IPS DF 6.9 (cell line): ENCODE measurements at regions not wholly inside any gene's neighbourhood (a gene's known extent, or its start where the extent isn't known, plus 50 kb on each side); places are given as distances from the start of the nearest gene placed in this dataset.
"Not testable (repeated sequence)": the region's sequence is repeated elsewhere in the genome, so short reads cannot be mapped to it uniquely, and the experiment has no call there.

Source experiments
- DNase-seq: peaks from one replicate; pipeline ENCODE4 v3.0.0-alpha.2; 2013; ENCODE audit warnings: low read depth, low spot score
- H3K27ac ChIP-seq: one replicate; pipeline ENCODE4 v1.5.1; 2013; ENCODE audit warnings: low read length, control low read depth
- H3K27me3 ChIP-seq: 2 replicates; pipeline ENCODE4 v1.6.1; 2013; ENCODE audit warnings: mild to moderate bottlenecking, low read length; ENCODE audit not compliant: control insufficient read depth, insufficient read depth
- H3K36me3 ChIP-seq: 2 replicates; pipeline ENCODE4 v1.6.1; 2013; ENCODE audit warnings: low read length; ENCODE audit not compliant: control insufficient read depth, insufficient read depth
- H3K4me1 ChIP-seq: 2 replicates; pipeline ENCODE4 v1.6.1; 2013; ENCODE audit warnings: low read length; ENCODE audit not compliant: control insufficient read depth, insufficient read depth
- H3K4me3 ChIP-seq: 2 replicates; pipeline ENCODE4 v1.5.1; 2013; ENCODE audit warnings: mild to moderate bottlenecking, low read length
- H3K9me3 ChIP-seq: 2 replicates; pipeline ENCODE4 v1.6.1; 2013; ENCODE audit warnings: low read length, inconsistent platforms; ENCODE audit not compliant: control insufficient read depth, insufficient read depth
- WGBS: extraction: QIAGEN DNeasy Blood & Tissue Kit; methylation state at CpG from one replicate; pipeline ENCODE4 v1.1.7; 2013; ENCODE audit warnings: mixed read lengths, missing lambda C conversion rate; ENCODE audit not compliant: insufficient read length, insufficient coverage; 5-methylcytosine and 5-hydroxymethylcytosine counted together

DNA sequence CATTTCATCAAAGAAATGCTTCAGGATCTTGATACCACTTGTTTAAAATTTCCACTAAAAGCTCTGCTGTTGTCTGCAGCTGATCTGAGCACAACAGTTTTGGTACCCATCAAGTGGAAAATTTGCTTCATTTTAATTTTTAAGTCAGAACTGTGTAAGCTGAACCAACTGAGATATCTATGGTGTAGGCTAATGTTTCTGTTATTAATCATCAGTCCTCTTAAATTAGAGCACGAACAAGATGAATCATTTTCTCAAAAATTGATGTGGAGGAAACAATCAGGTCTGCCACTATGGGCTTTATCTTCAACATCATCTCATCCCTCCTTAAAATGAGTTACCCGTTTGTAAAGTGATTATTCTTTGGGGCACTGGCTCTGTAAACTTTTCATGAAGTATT lies 221.5 kb upstream of the NBEA start:
- Histone ChIP-seq H3K27ac (no peak overlapping the region), H3K4me1 (no peaks in the 10 kb centered on the region), H3K27me3 (no peaks in the 10 kb centered on the region), H3K9me3 (no peaks in the 10 kb centered on the region), H3K4me3 (no peak overlapping the region), H3K36me3 (no peaks in the 10 kb centered on the region)
- no CpG with 5 or more reads among the region's 2 CpGs for WGBS
- no peak for DNase-seq

DNA sequence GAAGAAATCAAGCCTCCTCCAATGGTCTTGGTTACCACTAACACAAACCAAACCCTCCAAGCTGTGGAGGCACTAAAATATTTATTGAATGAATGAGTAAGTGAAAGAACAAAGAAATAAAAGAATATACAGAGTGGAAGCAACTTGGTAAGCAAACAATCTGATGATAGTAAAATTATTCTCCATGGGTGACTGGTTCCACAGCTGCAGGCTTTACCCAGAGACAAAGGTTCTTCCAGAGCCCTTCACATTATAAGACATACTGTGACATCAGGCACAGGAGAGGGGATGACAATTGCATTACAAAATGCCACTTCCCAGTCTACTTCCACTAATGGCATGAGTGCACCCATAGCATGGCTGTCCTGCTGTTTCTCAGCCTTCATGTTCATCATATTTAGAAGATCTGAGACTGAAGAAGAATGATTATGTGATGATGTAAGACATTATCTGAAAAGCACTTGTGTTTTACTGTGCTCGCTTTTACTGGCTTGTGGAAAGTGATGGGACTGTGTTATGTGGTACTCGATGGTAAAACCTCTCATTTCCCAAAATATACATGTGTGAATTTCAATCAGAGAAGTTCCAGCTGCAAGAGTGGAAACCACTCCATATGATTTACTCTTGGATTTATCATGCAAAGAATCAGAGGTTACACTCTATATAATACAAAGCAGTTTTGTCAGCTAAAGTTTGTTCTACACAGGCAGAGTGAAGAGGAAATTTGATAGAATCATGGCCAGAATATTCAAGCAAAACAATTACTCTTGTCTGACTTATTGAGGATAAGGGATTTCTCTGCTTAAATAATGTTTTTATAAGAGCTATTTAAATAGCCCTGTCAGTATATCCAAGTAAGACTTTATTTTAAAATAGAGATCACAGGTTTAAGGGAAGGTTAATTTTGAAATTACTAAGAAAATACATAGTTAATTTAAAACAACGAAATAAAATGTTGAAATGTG lies 220.2 kb upstream of the NBEA start:
- no peaks in the 10 kb centered on the region for H3K9me3 ChIP-seq
- no peaks in the 10 kb centered on the region for H3K4me1 ChIP-seq
- H3K4me3 ChIP-seq = no peak overlapping the region
- no peaks in the 10 kb centered on the region for H3K27me3 ChIP-seq
- H3K27ac ChIP-seq = no peak overlapping the region
- no CpG with 5 or more reads among the region's 3 CpGs for WGBS
- no peaks in the 10 kb centered on the region for H3K36me3 ChIP-seq
- no peak for DNase-seq

DNA sequence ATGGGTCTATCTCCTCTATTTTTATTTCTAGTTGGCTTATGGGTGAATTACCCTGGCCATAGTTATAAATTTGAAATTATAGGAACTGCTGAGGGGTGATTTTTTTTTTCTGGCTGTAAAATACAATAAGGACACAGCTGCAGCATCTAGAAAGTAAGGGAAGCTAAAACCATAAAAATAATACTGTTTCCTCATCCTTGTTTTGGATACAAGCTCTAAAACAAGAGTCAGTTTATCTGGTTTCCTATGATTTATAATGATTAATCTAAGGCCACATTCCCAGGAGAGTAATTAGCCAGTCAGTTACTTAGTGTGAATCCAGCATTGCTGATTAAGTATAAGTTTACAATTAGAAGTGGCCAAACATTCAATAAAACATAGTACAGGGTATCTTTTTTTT lies 219.1 kb upstream of the NBEA start:
- H3K4me3 ChIP-seq = no peak overlapping the region
- H3K4me1 ChIP-seq = no peaks in the 10 kb centered on the region
- DNase-seq = no peak
- H3K36me3 ChIP-seq = no peaks in the 10 kb centered on the region
- no peak overlapping the region for H3K27ac ChIP-seq
- H3K9me3 ChIP-seq = no peaks in the 10 kb centered on the region
- H3K27me3 ChIP-seq = no peaks in the 10 kb centered on the region

DNA sequence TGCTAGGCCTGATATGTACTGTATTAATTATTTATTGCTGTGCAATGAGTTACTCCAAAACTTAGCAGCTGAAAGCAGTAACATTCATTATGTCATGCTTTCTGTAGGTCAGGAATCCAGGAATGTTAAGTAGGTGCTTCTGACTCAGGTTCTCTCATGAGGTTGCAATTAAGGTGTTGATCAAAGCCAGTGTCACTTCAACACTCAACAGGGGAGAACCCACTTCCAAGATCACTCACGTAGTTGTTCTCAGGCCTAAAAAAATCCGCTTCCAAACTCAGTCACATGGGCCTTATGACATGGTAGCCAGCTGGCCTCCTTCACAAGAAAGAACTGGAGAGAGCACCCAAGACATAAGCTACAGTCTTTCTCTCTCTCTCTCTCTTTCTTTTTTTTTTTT lies 211.1 kb upstream of the NBEA start:
- Histone ChIP-seq H3K27me3 (no peaks in the 10 kb centered on the region), H3K4me3 (no peak overlapping the region), H3K9me3 (no peaks in the 10 kb centered on the region), H3K4me1 (no peaks in the 10 kb centered on the region), H3K36me3 (no peaks in the 10 kb centered on the region), H3K27ac (no peak overlapping the region)
- DNase-seq = no peak
- no CpG with 5 or more reads among the region's 2 CpGs for WGBS

DNA sequence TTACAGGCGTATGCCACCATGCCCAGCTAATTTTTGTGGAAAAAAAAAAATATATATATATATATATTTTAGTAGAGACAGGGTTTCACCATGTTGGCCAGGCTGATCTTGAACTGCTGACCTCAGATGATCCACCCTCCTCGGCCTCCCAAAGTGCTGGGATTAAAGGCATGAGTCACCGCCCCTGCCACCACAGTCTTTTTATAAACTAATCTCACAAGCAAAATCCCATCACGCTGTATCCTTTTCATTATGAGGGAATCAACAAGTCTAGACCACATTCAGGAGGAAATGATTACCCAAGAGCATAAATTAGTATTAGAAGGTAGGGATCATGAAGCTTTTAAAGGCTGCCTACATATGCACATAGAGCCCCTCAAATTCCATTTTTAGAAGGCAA lies 210.6 kb upstream of the NBEA start:
- Histone ChIP-seq H3K9me3 (no peaks in the 10 kb centered on the region), H3K36me3 (no peaks in the 10 kb centered on the region), H3K27me3 (no peaks in the 10 kb centered on the region), H3K4me1 (no peaks in the 10 kb centered on the region), H3K27ac (no peak overlapping the region), H3K4me3 (no peak overlapping the region)
- DNase-seq = no peak
- no CpG with 5 or more reads among the region's 4 CpGs for WGBS

DNA sequence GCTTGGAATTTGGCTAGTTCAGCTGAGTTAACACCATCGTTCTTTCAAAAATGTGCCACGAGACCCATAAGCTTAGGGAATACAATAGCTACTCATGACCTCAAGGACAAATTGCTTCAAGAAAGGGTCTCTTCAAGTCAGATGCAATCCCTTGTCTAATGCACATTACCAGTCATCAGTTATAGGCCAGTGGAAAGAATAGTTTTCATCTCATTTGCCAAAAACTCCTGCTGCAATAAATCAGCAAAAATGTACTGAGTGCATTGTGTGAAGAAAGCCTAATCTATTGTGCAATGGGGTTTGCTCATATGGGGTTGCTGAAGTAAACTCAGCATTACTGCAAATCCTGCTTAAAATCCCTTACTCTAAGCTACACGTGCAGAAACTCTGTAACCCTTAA lies 208.3 kb upstream of the NBEA start:
- no peaks in the 10 kb centered on the region for H3K36me3 ChIP-seq
- no peaks in the 10 kb centered on the region for H3K9me3 ChIP-seq
- no peak for DNase-seq
- no peak overlapping the region for H3K27ac ChIP-seq
- no CpG with 5 or more reads among the region's 3 CpGs for WGBS
- H3K4me1 ChIP-seq = no peaks in the 10 kb centered on the region
- H3K27me3 ChIP-seq = no peaks in the 10 kb centered on the region
- no peak overlapping the region for H3K4me3 ChIP-seq

DNA sequence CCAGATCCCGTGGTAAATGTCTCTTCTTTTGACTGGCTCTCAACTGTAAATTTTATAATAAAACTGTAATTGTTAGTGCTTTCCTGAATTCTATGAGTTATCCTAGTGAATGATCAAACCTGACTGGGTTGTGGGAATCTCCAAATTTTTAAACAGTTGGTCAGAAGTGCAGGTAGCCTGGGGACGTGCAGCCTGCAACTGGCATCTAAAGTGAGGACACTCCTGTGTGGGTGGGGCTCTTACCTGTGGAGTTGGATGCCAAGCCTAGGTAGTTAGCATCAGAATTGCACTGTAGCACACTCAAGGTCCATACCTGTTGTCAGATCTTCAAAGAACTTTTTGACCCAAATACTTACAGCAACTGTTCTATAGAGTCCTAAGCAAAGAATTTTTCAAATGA lies 207.1 kb upstream of the NBEA start:
- Histone ChIP-seq H3K36me3 (no peaks in the 10 kb centered on the region), H3K4me3 (no peak overlapping the region), H3K9me3 (no peaks in the 10 kb centered on the region), H3K27me3 (no peaks in the 10 kb centered on the region), H3K27ac (no peak overlapping the region), H3K4me1 (no peaks in the 10 kb centered on the region)
- WGBS = no CpG with 5 or more reads among the region's 2 CpGs
- DNase-seq = no peak

DNA sequence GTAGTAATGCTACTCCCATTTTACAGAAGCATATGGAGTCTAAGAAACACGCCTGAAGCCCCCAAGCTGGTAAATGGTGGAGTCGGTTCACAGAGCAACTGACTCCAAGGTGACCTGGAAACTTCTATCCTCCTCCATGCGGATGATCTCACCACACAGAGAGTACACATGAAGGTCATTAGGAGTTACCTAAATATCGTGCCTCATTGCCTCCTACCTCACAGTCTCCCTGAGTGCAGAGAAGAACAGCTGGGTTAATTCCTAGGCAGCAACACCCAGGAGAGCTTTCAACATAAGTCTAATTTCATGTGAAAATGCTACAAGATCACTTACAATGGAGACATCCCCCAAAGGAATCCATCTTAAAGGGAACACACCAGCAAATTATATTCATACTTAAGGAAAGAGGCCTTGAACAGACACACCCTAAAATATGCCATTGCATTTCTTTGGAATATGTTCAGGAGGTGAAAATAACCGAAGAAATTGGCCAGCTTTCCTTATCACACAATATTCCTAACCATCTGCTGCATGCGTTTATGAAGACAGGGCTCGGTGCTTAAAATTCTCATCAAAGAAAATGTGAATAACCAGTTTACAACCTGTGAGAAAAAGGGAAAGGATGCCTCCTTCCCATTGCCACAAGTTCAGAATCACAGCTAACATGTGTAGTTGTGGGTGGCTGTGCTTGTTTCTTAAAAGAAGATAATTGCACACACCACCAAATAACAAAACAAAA lies 203.6 kb upstream of the NBEA start:
- no peak overlapping the region for H3K27ac ChIP-seq
- no peak overlapping the region for H3K4me3 ChIP-seq
- DNase-seq = no peak
- H3K27me3 ChIP-seq = no peaks in the 10 kb centered on the region
- H3K36me3 ChIP-seq = no peaks in the 10 kb centered on the region
- WGBS = no CpG with 5 or more reads among the region's 7 CpGs
- no peaks in the 10 kb centered on the region for H3K9me3 ChIP-seq
- no peaks in the 10 kb centered on the region for H3K4me1 ChIP-seq

DNA sequence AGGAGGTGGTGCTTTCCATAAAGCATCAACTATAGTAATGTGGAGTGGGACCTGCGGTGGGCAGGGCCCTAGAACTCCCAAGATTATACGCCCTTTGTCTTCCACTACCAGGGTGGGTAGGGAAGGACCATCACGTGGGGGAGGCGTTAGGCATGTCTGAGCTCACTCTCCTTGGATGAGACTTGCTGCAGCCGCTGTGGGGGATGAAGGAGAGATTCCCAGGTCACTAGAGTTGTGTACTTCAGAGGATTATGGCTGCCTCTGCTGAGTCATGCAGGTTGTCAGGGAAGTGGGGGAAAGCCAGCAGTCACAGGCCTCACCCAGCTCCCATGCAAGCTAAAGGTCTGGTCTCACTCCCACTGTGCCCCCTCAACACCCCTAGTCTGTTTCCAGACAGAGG lies 195.0 kb upstream of the NBEA start:
- H3K27me3 ChIP-seq, H3K36me3 ChIP-seq, H3K27ac ChIP-seq, H3K9me3 ChIP-seq, H3K4me1 ChIP-seq, H3K4me3 ChIP-seq, DNase-seq: not testable (repeated sequence)
- no CpG with 5 or more reads among the region's 5 CpGs for WGBS

DNA sequence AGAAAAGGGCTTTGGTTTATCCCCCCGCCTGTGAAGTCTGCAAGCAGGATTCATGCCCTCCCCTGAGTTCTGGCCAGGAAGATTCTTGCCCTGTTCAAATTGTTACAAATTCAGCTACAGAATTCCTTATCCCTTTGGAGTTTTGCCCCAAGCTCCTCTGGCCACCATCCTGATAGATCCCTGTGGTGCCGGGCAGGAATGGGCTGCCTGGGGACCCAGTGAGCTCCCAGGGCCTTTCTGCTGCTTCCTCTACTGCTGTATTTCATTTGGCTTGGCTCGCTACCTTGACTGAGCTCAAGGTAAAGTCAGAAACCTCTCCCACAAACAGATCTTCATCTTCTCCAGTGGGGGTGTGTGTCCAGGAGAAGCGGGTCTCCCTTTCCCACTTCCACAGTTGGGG lies 194.6 kb upstream of the NBEA start:
- H3K9me3 ChIP-seq = no peaks in the 10 kb centered on the region
- H3K4me3 ChIP-seq = no peak overlapping the region
- H3K36me3 ChIP-seq = no peaks in the 10 kb centered on the region
- H3K27ac ChIP-seq = no peak overlapping the region
- DNase-seq = no peak
- no CpG with 5 or more reads among the region's 4 CpGs for WGBS
- H3K4me1 ChIP-seq = peaks cover 5% of the 10 kb centered on the region; the same call in 1 of the 2 replicates
- H3K27me3 ChIP-seq = no peaks in the 10 kb centered on the region; the same call in 1 of the 2 replicates
